NT2/D1 (cell line): ENCODE measurements at regions not wholly inside any gene's neighbourhood (a gene's known extent, or its start where the extent isn't known, plus 50 kb on each side); places are given as distances from the start of the nearest gene placed in this dataset.

Experiments used
- DNase-seq: peaks from one replicate; pipeline ENCODE4 v3.0.0-alpha.2; 2011; ENCODE audit warnings: low read depth, low spot score
- H3K27me3 ChIP-seq: 2 replicates; pipeline ENCODE4 v1.6.0; 2011; ENCODE audit warnings: mild to moderate bottlenecking; ENCODE audit not compliant: insufficient read length, insufficient read depth
- H3K36me3 ChIP-seq: 2 replicates; pipeline ENCODE4 v1.6.1; 2011; ENCODE audit warnings: mild to moderate bottlenecking, low read length, mixed read lengths; ENCODE audit not compliant: insufficient read depth, insufficient read length
- H3K4me1 ChIP-seq: 2 replicates; pipeline ENCODE4 v1.5.1; 2011; ENCODE audit not compliant: insufficient read depth, insufficient read length
- H3K4me3 ChIP-seq: 2 replicates; pipeline ENCODE4 v1.5.1; 2011; ENCODE audit warnings: low read depth; ENCODE audit not compliant: insufficient read length
- H3K9ac ChIP-seq: 2 replicates; pipeline ENCODE4 v1.6.0; 2011; ENCODE audit warnings: low read depth; ENCODE audit not compliant: insufficient read length
- H3K9me3 ChIP-seq: 2 replicates; pipeline ENCODE4 v1.5.1; 2011; ENCODE audit warnings: mild to moderate bottlenecking, low read length; ENCODE audit not compliant: insufficient read depth
- SUZ12 ChIP-seq: IDR thresholded peaks from 2 replicates; pipeline ENCODE4 v1.6.1; 2011; ENCODE audit not compliant: insufficient read length, insufficient read depth; ENCODE audit errors: extremely low read depth
- YY1 ChIP-seq: IDR thresholded peaks from 2 replicates; pipeline ENCODE4 v1.6.1; 2011; ENCODE audit not compliant: insufficient read length, insufficient read depth
- ZNF274 ChIP-seq: IDR thresholded peaks from 2 replicates; pipeline ENCODE4 v1.6.1; 2011; ENCODE audit warnings: mild to moderate bottlenecking, low read depth, low read length

GRCh38 chr5:103617090-103617489, 54.5 kb upstream of the NUDT12 start:
- no peak for TF ChIP-seq SUZ12
- no peak for TF ChIP-seq ZNF274
- TF ChIP-seq YY1, result no peak
- Histone ChIP-seq H3K9ac (no peak overlapping the region), H3K27me3 (no peaks in the 10 kb centered on the region), H3K4me3 (no peak overlapping the region), H3K36me3 (no peaks in the 10 kb centered on the region), H3K4me1 (no peaks in the 10 kb centered on the region), H3K9me3 (no peaks in the 10 kb centered on the region)
- no peak for DNase-seq

GRCh38 chr5:103612545-103612944, 50.0 kb upstream of the NUDT12 start:
- no peak for DNase-seq
- H3K9ac ChIP-seq, result no peak overlapping the region
- no peak overlapping the region for H3K4me3 ChIP-seq
- H3K4me1 ChIP-seq, result no peaks in the 10 kb centered on the region
- no peaks in the 10 kb centered on the region for H3K36me3 ChIP-seq
- no peaks in the 10 kb centered on the region for H3K27me3 ChIP-seq
- no peaks in the 10 kb centered on the region for H3K9me3 ChIP-seq
- TF ChIP-seq ZNF274, result no peak
- TF ChIP-seq SUZ12, result no peak
- TF ChIP-seq YY1, result no peak
